ENCODE measurements at regions not wholly inside any gene's neighbourhood (a gene's known extent, or its start where the extent isn't known, plus 50 kb on each side); places are given as distances from the start of the nearest gene placed in this dataset.

- ATAC-seq = no peak
- 78 to 81% methylated on average over 5 of the region's 5 CpGs for WGBS, 2 donors
- H3K4me1 ChIP-seq = no peaks in the 10 kb centered on the region
- no peak overlapping the region for H3K27ac ChIP-seq
- no peak overlapping the region for H3K4me3 ChIP-seq
- TF ChIP-seq, protein P1, sequence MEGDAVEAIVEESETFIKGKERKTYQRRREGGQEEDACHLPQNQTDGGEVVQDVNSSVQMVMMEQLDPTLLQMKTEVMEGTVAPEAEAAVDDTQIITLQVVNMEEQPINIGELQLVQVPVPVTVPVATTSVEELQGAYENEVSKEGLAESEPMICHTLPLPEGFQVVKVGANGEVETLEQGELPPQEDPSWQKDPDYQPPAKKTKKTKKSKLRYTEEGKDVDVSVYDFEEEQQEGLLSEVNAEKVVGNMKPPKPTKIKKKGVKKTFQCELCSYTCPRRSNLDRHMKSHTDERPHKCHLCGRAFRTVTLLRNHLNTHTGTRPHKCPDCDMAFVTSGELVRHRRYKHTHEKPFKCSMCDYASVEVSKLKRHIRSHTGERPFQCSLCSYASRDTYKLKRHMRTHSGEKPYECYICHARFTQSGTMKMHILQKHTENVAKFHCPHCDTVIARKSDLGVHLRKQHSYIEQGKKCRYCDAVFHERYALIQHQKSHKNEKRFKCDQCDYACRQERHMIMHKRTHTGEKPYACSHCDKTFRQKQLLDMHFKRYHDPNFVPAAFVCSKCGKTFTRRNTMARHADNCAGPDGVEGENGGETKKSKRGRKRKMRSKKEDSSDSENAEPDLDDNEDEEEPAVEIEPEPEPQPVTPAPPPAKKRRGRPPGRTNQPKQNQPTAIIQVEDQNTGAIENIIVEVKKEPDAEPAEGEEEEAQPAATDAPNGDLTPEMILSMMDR (IDR thresholded peaks at IDR 0.05) = no peak
- DNase-seq = no peak
- H3K9me3 ChIP-seq = no peaks in the 10 kb centered on the region
- H3K36me3 ChIP-seq = no peaks in the 10 kb centered on the region
- no peaks in the 10 kb centered on the region for H3K27me3 ChIP-seq
- intact Hi-C loops (cut with DNase I) = no loop called here
Measured at GRCh38 chr4:182103614-182104319, 139.4 kb upstream of the TENM3 start.

GRCh38 chr4:182105416-182105815 is 137.8 kb upstream of the TENM3 start:
- no peak for ATAC-seq
- 91 to 95% methylated on average over 7 of the region's 7 CpGs for WGBS, 2 donors

GRCh38 chr4:182107931-182108330 is 135.3 kb upstream of the TENM3 start:
- intact Hi-C loops (cut with DNase I) = no loop called here
- Histone ChIP-seq H3K27me3 (no peaks in the 10 kb centered on the region), H3K4me3 (no peak overlapping the region), H3K9me3 (no peaks in the 10 kb centered on the region), H3K27ac (no peak overlapping the region), H3K4me1 (no peaks in the 10 kb centered on the region), H3K36me3 (no peaks in the 10 kb centered on the region)
- 40 to 48% methylated on average over 8 of the region's 8 CpGs for WGBS, 2 donors
- DNase-seq (no peak), ATAC-seq (no peak)
- TF ChIP-seq, protein P1 (IDR thresholded peaks at IDR 0.05) = no peak

More at GRCh38 chr4:182105416-182105815, 137.8 kb upstream of the TENM3 start:
- Histone ChIP-seq H3K9me3 (no peaks in the 10 kb centered on the region), H3K4me3 (no peak overlapping the region), H3K27ac (no peak overlapping the region), H3K27me3 (no peaks in the 10 kb centered on the region), H3K4me1 (no peaks in the 10 kb centered on the region), H3K36me3 (no peaks in the 10 kb centered on the region)
- TF ChIP-seq, protein P1 (IDR thresholded peaks at IDR 0.05) = no peak
- no peak for DNase-seq
- intact Hi-C loops (cut with DNase I) = no loop called here

- H3K4me3 ChIP-seq = no peak overlapping the region
- H3K27ac ChIP-seq = no peak overlapping the region
- H3K9me3 ChIP-seq = no peaks in the 10 kb centered on the region
- TF ChIP-seq, protein P1 (IDR thresholded peaks at IDR 0.05) = no peak
- 94 to 100% methylated on average over 1 of the region's 1 CpG for WGBS, 2 donors
- no peaks in the 10 kb centered on the region for H3K36me3 ChIP-seq
- DNase-seq = no peak
- ATAC-seq = no peak
- H3K27me3 ChIP-seq = no peaks in the 10 kb centered on the region
- H3K4me1 ChIP-seq = no peaks in the 10 kb centered on the region
- intact Hi-C loops (cut with DNase I) = no loop called here
Measured at GRCh38 chr4:182111586-182111985, 131.6 kb upstream of the TENM3 start.
